GM12865 (cell line): ENCODE measurements at regions not wholly inside any gene's neighbourhood (a gene's known extent, or its start where the extent isn't known, plus 50 kb on each side); places are given as distances from the start of the nearest gene placed in this dataset.

Source experiments
- DNase-seq: peaks from one replicate; pipeline ENCODE4 v3.0.0; 2010; ENCODE audit warnings: low read depth
- H3K4me3 ChIP-seq: 2 replicates; pipeline ENCODE4 v1.5.1; 2011; ENCODE audit warnings: mild to moderate bottlenecking, low read depth, low read length, control low read depth
- CTCF ChIP-seq: IDR thresholded peaks from 2 replicates; pipeline ENCODE4 v1.5.1; 2011; ENCODE audit warnings: low read length, control low read depth, low read depth, inconsistent platforms; ENCODE audit not compliant: insufficient read depth; ENCODE audit errors: missing control alignments

- no peak for DNase-seq
- TF ChIP-seq CTCF, result no peak
- H3K4me3 ChIP-seq, result no peak overlapping the region
These were observed 458.6 kb upstream of the ATXN8OS start for GRCh38 chr13:69649063-69649392.

- TF ChIP-seq CTCF, result no peak
- no peak for DNase-seq
- no peak overlapping the region for H3K4me3 ChIP-seq
These were observed 459.1 kb upstream of the ATXN8OS start for GRCh38 chr13:69648340-69649062.

GRCh38 chr13:69644447-69644846, 463.2 kb upstream of the ATXN8OS start:
- no peak overlapping the region for H3K4me3 ChIP-seq
- DNase-seq, result no peak
- no peak for TF ChIP-seq CTCF

- no peak for TF ChIP-seq CTCF
- DNase-seq, result no peak
- no peak overlapping the region for H3K4me3 ChIP-seq
These were observed 465.9 kb upstream of the ATXN8OS start for GRCh38 chr13:69641773-69642172.

- DNase-seq, result no peak
- H3K4me3 ChIP-seq, result no peak overlapping the region
- no peak for TF ChIP-seq CTCF
These were observed 474.6 kb upstream of the ATXN8OS start for GRCh38 chr13:69633044-69633443.

- DNase-seq, result no peak
- TF ChIP-seq CTCF, result no peak
These were observed 483.7 kb upstream of the ATXN8OS start for GRCh38 chr13:69623973-69624372.

GRCh38 chr13:69619651-69620050, 488.0 kb upstream of the ATXN8OS start:
- H3K4me3 ChIP-seq, result no peak overlapping the region
- TF ChIP-seq CTCF, result no peak
- DNase-seq, result no peak

More at GRCh38 chr13:69623973-69624372, 483.7 kb upstream of the ATXN8OS start:
- no peak overlapping the region for H3K4me3 ChIP-seq
